ENCODE measurements at regions not wholly inside any gene's neighbourhood (a gene's known extent, or its start where the extent isn't known, plus 50 kb on each side); places are given as distances from the start of the nearest gene placed in this dataset.

GRCh38 chr5:143708672-143709071 is 103.3 kb upstream of the HMHB1 start (continued):
- TF ChIP-seq NANOG (IDR thresholded peaks at IDR 0.05; ENCODE audit: insufficient read depth, low read depth, low read length, poor library complexity, severe bottlenecking) = no peak
- TF ChIP-seq SIX5 (IDR thresholded peaks at IDR 0.05; ENCODE audit: low read depth, low read length) = no peak
- TF ChIP-seq JUND (IDR thresholded peaks at IDR 0.05; ENCODE audit: low read length) = no peak
- no peak for TF ChIP-seq ATF3 (IDR thresholded peaks at IDR 0.05; ENCODE audit: insufficient read depth, low read depth, low read length)
- no peak for TF ChIP-seq FOSL1 (IDR thresholded peaks at IDR 0.05; ENCODE audit: insufficient read depth, low read depth, low read length)
- no peak for TF ChIP-seq CEBPB (IDR thresholded peaks at IDR 0.05; ENCODE audit: low read depth, low read length)
- no peak for TF ChIP-seq SIN3A (conservative IDR thresholded peaks at IDR 0.05 in 1 of 2, IDR thresholded peaks at IDR 0.05 in 1 of 2; ENCODE audit: low read depth in 1 of 2, low read length in 2 of 2)
- TF ChIP-seq TAF7 (optimal IDR thresholded peaks at IDR 0.05; ENCODE audit: borderline replicate concordance, low read depth, low read length) = no peak
- TF ChIP-seq SAP30 (IDR thresholded peaks at IDR 0.05; ENCODE audit: insufficient read depth, insufficient replicate concordance, low read length) = no peak
